KBM-7 (cell line): ENCODE measurements at regions not wholly inside any gene's neighbourhood (a gene's known extent, or its start where the extent isn't known, plus 50 kb on each side); places are given as distances from the start of the nearest gene placed in this dataset.
"Not testable (repeated sequence)": the region's sequence is repeated elsewhere in the genome, so short reads cannot be mapped to it uniquely, and the experiment has no call there.

Experiments
- DNase-seq: peaks from one replicate; pipeline ENCODE4 v3.0.0-alpha.2; 2015
- in situ Hi-C: fragments of 300-500 bp; cut with MboI; formaldehyde crosslinking; loops from 2 replicates; pipeline ENCODE4 v1.14.3; 2020; ENCODE audit warnings: low sequenced_read_pairs, low pct_unique_long_range_greater_than_20kb, mixed read lengths

- in situ Hi-C loops, DNase-seq: not testable (repeated sequence)
These were observed 55.3 kb upstream of the GARIN1A start for GRCh38 chr7:128616799-128617198.
